Endothelial cell of umbilical vein (primary cell): ENCODE measurements at regions not wholly inside any gene's neighbourhood (a gene's known extent, or its start where the extent isn't known, plus 50 kb on each side); places are given as distances from the start of the nearest gene placed in this dataset.

Experiments used
- BruUV-seq: library from RNA; stranded (reverse); fragments of 400-500 nt; replicated peaks from 2 replicates; lab custom pipeline; 2021; lab: Mats Ljungman, UMichigan
- CTCF ChIA-PET: fragments of 300-600, 350-600 bp; sonication (Branson Sonifier 250); formaldehyde crosslinking; loops from one replicate; lab custom pipeline; 2021; ENCODE audit warnings: antibody characterized with exemption, inconsistent platforms; lab: Charles Lee
- POLR2A ChIA-PET: fragments of 300-600, 350-600 bp; sonication (Branson Sonifier 250); formaldehyde crosslinking; loops from one replicate; lab custom pipeline; 2021; ENCODE audit warnings: antibody characterized with exemption, inconsistent platforms; lab: Charles Lee
- DNase-seq: peaks from one replicate; pipeline ENCODE4 v3.0.0-alpha.2; 2011; ENCODE audit warnings: low read depth, low spot score
- FAIRE-seq: peaks from 2 replicates; lab custom pipeline; 2011; peaks lifted over from hg19 to GRCh38; lab: Jason Lieb, UNC
- H2AFZ ChIP-seq: 2 replicates; pipeline ENCODE4 v1.6.0; 2012; ENCODE audit warnings: low read depth, low read length, control low read depth, inconsistent platforms
- H3K27ac ChIP-seq: 2 replicates; pipeline ENCODE4 v1.5.1; 2011; ENCODE audit warnings: low read depth, mild to moderate bottlenecking, control low read depth, low read length, moderate library complexity; ENCODE audit not compliant: insufficient read depth
- H3K27me3 ChIP-seq, 2 experiments: 2 replicates each; pipeline versions ENCODE4 v1.6.0 to v1.6.1; 2011; ENCODE audit warnings: low read length in 2 of 2, mixed read lengths in 1 of 2; ENCODE audit not compliant: control insufficient read depth in 2 of 2, insufficient read depth in 2 of 2
- H3K36me3 ChIP-seq, 2 experiments: 2 replicates in 1 of 2; 3 replicates in 1 of 2; pipeline ENCODE4 v1.5.1; 2011; ENCODE audit warnings: low read length in 2 of 2, mild to moderate bottlenecking in 1 of 2, moderate library complexity in 1 of 2; ENCODE audit not compliant: control insufficient read depth in 2 of 2, insufficient read depth in 2 of 2; ENCODE audit errors: extremely low read depth in 1 of 2
- H3K4me1 ChIP-seq: 3 replicates; pipeline ENCODE4 v1.5.1; 2011; ENCODE audit warnings: mild to moderate bottlenecking, low read length; ENCODE audit not compliant: control insufficient read depth, insufficient read depth; ENCODE audit errors: extremely low read depth
- H3K4me2 ChIP-seq: 2 replicates; pipeline ENCODE4 v1.6.1; 2011; ENCODE audit warnings: low read length, control low read depth, mixed read lengths; ENCODE audit not compliant: insufficient read depth
- H3K4me3 ChIP-seq, 3 experiments: fragments of 200-600 bp in 1 of 3; sonication (generic), shearing (Covaris generic) in 1 of 3; replicated peaks in 1 of 3; 2 replicates each; pipeline ENCODE4 v1.5.1; 2011 to 2016; ENCODE audit warnings: control low read depth in 3 of 3, low read length in 3 of 3, mild to moderate bottlenecking in 2 of 3, inconsistent platforms in 1 of 3, low read depth in 1 of 3, moderate library complexity in 1 of 3; ENCODE audit not compliant: insufficient read depth in 1 of 3
- H3K79me2 ChIP-seq: 2 replicates; pipeline ENCODE4 v1.6.0; 2012; ENCODE audit warnings: low read length, inconsistent platforms; ENCODE audit not compliant: control insufficient read depth, insufficient read depth
- H3K9ac ChIP-seq: replicated peaks from 2 replicates; pipeline ENCODE3; 2011; ENCODE audit warnings: low read length, control low read depth; ENCODE audit not compliant: insufficient read depth; ENCODE audit errors: extremely low read depth
- H3K9me1 ChIP-seq: replicated peaks from 3 replicates; pipeline ENCODE4 v1.6.0; 2011; ENCODE audit warnings: mild to moderate bottlenecking, low read length; ENCODE audit not compliant: control insufficient read depth, insufficient read depth; ENCODE audit errors: extremely low read depth
- H3K9me3 ChIP-seq: replicated peaks from 2 replicates; pipeline ENCODE4 v1.5.1; 2012; ENCODE audit warnings: low read length, inconsistent platforms; ENCODE audit not compliant: control insufficient read depth, insufficient read depth
- H4K20me1 ChIP-seq: replicated peaks from 2 replicates; pipeline ENCODE3; 2011; ENCODE audit warnings: mild to moderate bottlenecking, low read length; ENCODE audit not compliant: control insufficient read depth, insufficient read depth; ENCODE audit errors: extremely low read depth
- CTCF ChIP-seq, 2 donors: IDR thresholded peaks; 1 replicate in 1 of 2; 2 replicates in 1 of 2; pipeline ENCODE4 v1.5.1; 2011; ENCODE audit warnings: low read length in 2 of 2, mild to moderate bottlenecking in 2 of 2, moderate library complexity in 2 of 2, control low read depth in 1 of 2, inconsistent platforms in 1 of 2, low read depth in 1 of 2; ENCODE audit not compliant: insufficient read depth in 1 of 2; ENCODE audit errors: extremely low read depth in 1 of 2
- EZH2 ChIP-seq: IDR thresholded peaks from 2 replicates; pipeline ENCODE4 v1.6.1; 2012; ENCODE audit warnings: borderline replicate concordance, low read depth, mild to moderate bottlenecking, moderate library complexity, low read length, inconsistent platforms; ENCODE audit not compliant: severe bottlenecking
- FOS ChIP-seq: IDR thresholded peaks from 2 replicates; pipeline ENCODE4 v1.6.1; 2011; ENCODE audit warnings: mild to moderate bottlenecking, low read length, moderate library complexity, borderline replicate concordance; ENCODE audit not compliant: insufficient read depth
- GATA2 ChIP-seq: IDR thresholded peaks from 2 replicates; pipeline ENCODE4 v1.7.0; 2011; ENCODE audit warnings: low read depth, mild to moderate bottlenecking, moderate library complexity, mixed read lengths, low read length; ENCODE audit not compliant: insufficient read length, insufficient read depth
- JUN ChIP-seq: IDR thresholded peaks from 2 replicates; pipeline ENCODE4 v1.6.1; 2011; ENCODE audit warnings: borderline replicate concordance, low read depth; ENCODE audit not compliant: insufficient read length, insufficient read depth
- MAX ChIP-seq: IDR thresholded peaks from 2 replicates; pipeline ENCODE4 v1.6.1; 2011; ENCODE audit not compliant: insufficient read depth, insufficient read length
- MYC ChIP-seq: IDR thresholded peaks from one replicate; pipeline ENCODE4 v1.6.1; 2011; ENCODE audit warnings: mild to moderate bottlenecking, low read depth, low read length
- POLR2A ChIP-seq: IDR thresholded peaks from 2 replicates; pipeline ENCODE4 v1.6.1; 2012; ENCODE audit warnings: low read depth, mild to moderate bottlenecking, control low read depth, low read length
- POLR2AphosphoS5 ChIP-seq: IDR thresholded peaks from 2 replicates; pipeline ENCODE4 v1.6.1; 2012; ENCODE audit warnings: low read depth, mild to moderate bottlenecking, control low read depth, low read length, moderate library complexity; ENCODE audit not compliant: insufficient read depth
- dilution Hi-C: fragments of 300-500 bp; cut with MboI; formaldehyde crosslinking; loops from one replicate; pipeline ENCODE4 v1.15.0; 2019; ENCODE audit warnings: low sequenced_read_pairs; ENCODE audit not compliant: extremely low pct_ligation_motif_present
- intact Hi-C: fragments of 100-400 bp; cut with micrococcal nuclease; formaldehyde crosslinking; loops from one replicate; pipeline ENCODE4 v1.10.0; 2022

- no peaks in the 10 kb centered on the region for H3K9me3 ChIP-seq
- no peak overlapping the region for H3K9ac ChIP-seq
- no peak overlapping the region for H3K27ac ChIP-seq
- no peaks in the 10 kb centered on the region for H3K27me3 ChIP-seq
- no peak overlapping the region for H3K4me3 ChIP-seq
- dilution Hi-C loops, result no loop called here
- no TSS peak for BruUV-seq
- H2AFZ ChIP-seq, result no peak overlapping the region
- H3K4me1 ChIP-seq, result no peaks in the 10 kb centered on the region
- H3K79me2 ChIP-seq, result no peaks in the 10 kb centered on the region
- peak overlapping the region; percentile 28 for H3K4me2 ChIP-seq
- H4K20me1 ChIP-seq, result no peaks in the 10 kb centered on the region
- ChIA-PET CTCF (interaction anchor here (0.9 to 1.5 kb wide), 2 partner anchors 54 to 112 kb away, joined by 3 to 4 read pairs; no protein-coding TSS in a partner anchor), POLR2A (no interaction called here)
- no peaks in the 10 kb centered on the region for H3K36me3 ChIP-seq
- TF ChIP-seq CTCF (IDR thresholded peaks at IDR 0.05; ENCODE audit: extremely low read depth in 1 of 2, insufficient read depth in 1 of 2, low read depth in 1 of 2, low read length in 2 of 2), result no peak
- no peak for TF ChIP-seq MAX
- no peak for TF ChIP-seq FOS
- TF ChIP-seq JUN, result no peak
- TF ChIP-seq POLR2AphosphoS5, result no peak
- TF ChIP-seq GATA2, result no peak
- no peak for TF ChIP-seq EZH2
- no peak for TF ChIP-seq MYC
- no peak for TF ChIP-seq POLR2A
- DNase-seq, result peak; percentile 8
- intact Hi-C loops, result no loop called here
- H3K9me1 ChIP-seq, result no peaks in the 10 kb centered on the region
- no peak for FAIRE-seq
These were observed 279.4 kb upstream of the HABP2 start for GRCh38 chr10:113273181-113274163.
